ENCODE measurements at regions not wholly inside any gene's neighbourhood (a gene's known extent, or its start where the extent isn't known, plus 50 kb on each side); places are given as distances from the start of the nearest gene placed in this dataset.

GRCh38 chr3:107958146-107958545 is 132.7 kb downstream of the CD47 start:
- DNase-seq, result no peak
- no peaks in the 10 kb centered on the region for H3K9me3 ChIP-seq (replicated peaks)
- H3K36me3 ChIP-seq, result no peaks in the 10 kb centered on the region
- no peak overlapping the region for H3K4me3 ChIP-seq
- H3K4me1 ChIP-seq, result no peaks in the 10 kb centered on the region
- no peaks in the 10 kb centered on the region for H3K27me3 ChIP-seq
- no peak overlapping the region for H3K27ac ChIP-seq

GRCh38 chr3:107956991-107957900 is 133.6 kb downstream of the CD47 start:
- H3K27me3 ChIP-seq, result no peaks in the 10 kb centered on the region
- no peak for DNase-seq
- no peak overlapping the region for H3K27ac ChIP-seq
- H3K36me3 ChIP-seq, result no peaks in the 10 kb centered on the region
- H3K9me3 ChIP-seq (replicated peaks), result no peaks in the 10 kb centered on the region
- H3K4me1 ChIP-seq, result no peaks in the 10 kb centered on the region
- no peak overlapping the region for H3K4me3 ChIP-seq

GRCh38 chr3:107954845-107955244 is 136.0 kb downstream of the CD47 start:
- Histone ChIP-seq H3K9me3 (replicated peaks) (no peaks in the 10 kb centered on the region), H3K4me3 (no peak overlapping the region), H3K27me3 (no peaks in the 10 kb centered on the region), H3K4me1 (no peaks in the 10 kb centered on the region), H3K36me3 (no peaks in the 10 kb centered on the region), H3K27ac (no peak overlapping the region)
- DNase-seq, result no peak

DNA sequence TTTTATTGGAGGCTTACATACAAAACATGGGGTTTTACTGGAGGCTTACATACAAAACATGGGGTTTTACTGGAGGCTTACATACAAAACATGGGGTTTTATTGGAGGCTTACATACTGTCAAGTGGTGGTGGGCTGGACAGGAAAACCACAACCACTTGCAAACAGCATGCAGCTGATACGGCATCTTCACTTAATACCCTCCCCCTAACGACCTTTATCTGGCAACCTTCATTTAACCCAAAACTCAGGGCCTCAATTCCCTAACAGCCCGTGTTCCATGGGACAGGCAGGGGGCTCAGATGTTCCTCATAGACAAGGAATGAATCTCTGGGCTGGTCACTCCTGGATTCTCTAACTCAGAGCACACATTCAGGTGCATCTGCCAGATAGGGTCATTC is 137.1 kb downstream of the CD47 start:
- no peaks in the 10 kb centered on the region for H3K27me3 ChIP-seq
- no peak overlapping the region for H3K4me3 ChIP-seq
- H3K27ac ChIP-seq, result no peak overlapping the region
- no peaks in the 10 kb centered on the region for H3K4me1 ChIP-seq
- no peak for DNase-seq
- H3K9me3 ChIP-seq (replicated peaks), result no peaks in the 10 kb centered on the region
- H3K36me3 ChIP-seq, result no peaks in the 10 kb centered on the region

- H3K9me3 ChIP-seq (replicated peaks), result no peaks in the 10 kb centered on the region
- H3K36me3 ChIP-seq, result no peaks in the 10 kb centered on the region
- H3K4me3 ChIP-seq, result no peak overlapping the region
- H3K4me1 ChIP-seq, result no peaks in the 10 kb centered on the region
- no peak for DNase-seq
- H3K27me3 ChIP-seq, result no peaks in the 10 kb centered on the region
- H3K27ac ChIP-seq, result no peak overlapping the region
These were observed 139.7 kb downstream of the CD47 start for GRCh38 chr3:107951126-107951525.

- H3K9me3 ChIP-seq (replicated peaks), result no peaks in the 10 kb centered on the region
- no peaks in the 10 kb centered on the region for H3K36me3 ChIP-seq
- no peak overlapping the region for H3K27ac ChIP-seq
- DNase-seq, result no peak
- H3K4me1 ChIP-seq, result no peaks in the 10 kb centered on the region
- no peaks in the 10 kb centered on the region for H3K27me3 ChIP-seq
- no peak overlapping the region for H3K4me3 ChIP-seq
These were observed 140.4 kb downstream of the CD47 start for GRCh38 chr3:107950417-107950816.

- no peaks in the 10 kb centered on the region for H3K9me3 ChIP-seq (replicated peaks)
- no peak for DNase-seq
- no peak overlapping the region for H3K4me3 ChIP-seq
- H3K4me1 ChIP-seq, result no peaks in the 10 kb centered on the region
- H3K27ac ChIP-seq, result no peak overlapping the region
- no peaks in the 10 kb centered on the region for H3K36me3 ChIP-seq
- H3K27me3 ChIP-seq, result no peaks in the 10 kb centered on the region
These were observed 141.3 kb downstream of the CD47 start for GRCh38 chr3:107949394-107949970.

DNA sequence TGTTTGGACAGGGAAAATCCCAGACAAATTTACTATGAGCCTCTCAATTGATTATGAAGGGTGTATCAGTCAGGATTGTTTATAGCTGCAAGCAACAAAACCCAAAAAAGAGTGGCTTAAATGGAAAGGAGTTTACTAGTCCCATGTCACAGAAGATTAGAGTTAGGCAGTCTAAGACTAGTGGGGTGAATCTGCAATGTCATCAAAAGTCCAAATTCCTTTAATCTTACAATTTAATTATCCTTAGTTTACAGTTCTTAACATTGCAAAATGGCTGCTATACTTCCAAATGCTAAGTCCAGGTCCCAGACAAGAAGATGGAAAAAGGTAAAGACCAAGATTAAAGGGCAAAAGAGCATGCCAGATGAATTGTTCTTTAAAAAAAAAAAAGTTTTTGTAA is 143.6 kb downstream of the CD47 start:
- H3K36me3 ChIP-seq, result no peaks in the 10 kb centered on the region
- H3K27me3 ChIP-seq, result no peaks in the 10 kb centered on the region
- H3K4me1 ChIP-seq, result no peaks in the 10 kb centered on the region
- no peaks in the 10 kb centered on the region for H3K9me3 ChIP-seq (replicated peaks)
- H3K27ac ChIP-seq, result no peak overlapping the region
- no peak for DNase-seq
- no peak overlapping the region for H3K4me3 ChIP-seq

- Histone ChIP-seq H3K27ac (no peak overlapping the region), H3K9me3 (replicated peaks) (no peaks in the 10 kb centered on the region), H3K27me3 (no peaks in the 10 kb centered on the region), H3K4me3 (no peak overlapping the region), H3K36me3 (no peaks in the 10 kb centered on the region), H3K4me1 (no peaks in the 10 kb centered on the region)
- no peak for DNase-seq
These were observed 144.1 kb downstream of the CD47 start for GRCh38 chr3:107946700-107947099.

DNA sequence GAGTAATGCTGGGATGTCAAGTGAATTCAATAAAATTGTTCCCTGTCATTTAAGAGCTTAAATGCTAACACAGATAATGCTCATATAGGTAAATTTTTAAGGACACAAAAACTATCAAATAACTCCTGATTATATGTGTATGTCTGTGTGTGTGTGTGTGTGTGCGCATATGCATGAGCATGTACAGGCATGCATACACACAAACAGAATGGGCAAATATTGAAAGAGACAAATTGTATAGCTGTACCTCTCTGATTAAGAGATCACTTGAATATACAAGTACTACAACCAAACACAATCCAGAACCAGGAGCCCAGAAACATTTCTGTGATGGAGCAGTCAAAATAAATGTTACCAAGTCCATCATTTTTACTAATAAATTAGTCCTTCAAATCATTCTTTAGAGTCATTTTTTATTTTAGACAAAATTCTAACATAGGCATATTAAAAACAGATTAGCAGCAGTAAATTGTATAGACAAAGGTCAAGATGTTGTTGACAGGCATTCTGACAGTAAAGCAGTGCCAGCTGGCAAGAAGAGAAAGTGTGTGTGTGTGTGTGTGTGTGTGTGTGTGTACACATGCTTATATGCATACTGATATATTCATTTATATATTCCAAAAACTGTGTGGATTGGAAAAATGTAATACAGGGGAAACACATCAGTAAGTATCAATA is 145.3 kb downstream of the CD47 start:
- Histone ChIP-seq H3K27me3 (no peaks in the 10 kb centered on the region), H3K36me3 (no peaks in the 10 kb centered on the region), H3K4me1 (no peaks in the 10 kb centered on the region), H3K4me3 (no peak overlapping the region), H3K9me3 (replicated peaks) (no peaks in the 10 kb centered on the region), H3K27ac (no peak overlapping the region)
- DNase-seq, result no peak

GRCh38 chr3:107943786-107944523 is 146.9 kb downstream of the CD47 start:
- Histone ChIP-seq H3K9me3 (replicated peaks) (no peaks in the 10 kb centered on the region), H3K36me3 (no peaks in the 10 kb centered on the region), H3K4me3 (no peak overlapping the region), H3K27ac (no peak overlapping the region), H3K27me3 (no peaks in the 10 kb centered on the region), H3K4me1 (no peaks in the 10 kb centered on the region)
- DNase-seq, result no peak

- Histone ChIP-seq H3K27me3 (no peaks in the 10 kb centered on the region), H3K9me3 (replicated peaks) (no peaks in the 10 kb centered on the region), H3K27ac (no peak overlapping the region), H3K4me1 (no peaks in the 10 kb centered on the region), H3K4me3 (no peak overlapping the region), H3K36me3 (no peaks in the 10 kb centered on the region)
- no peak for DNase-seq
These were observed 147.7 kb downstream of the CD47 start for GRCh38 chr3:107942951-107943749.

DNA sequence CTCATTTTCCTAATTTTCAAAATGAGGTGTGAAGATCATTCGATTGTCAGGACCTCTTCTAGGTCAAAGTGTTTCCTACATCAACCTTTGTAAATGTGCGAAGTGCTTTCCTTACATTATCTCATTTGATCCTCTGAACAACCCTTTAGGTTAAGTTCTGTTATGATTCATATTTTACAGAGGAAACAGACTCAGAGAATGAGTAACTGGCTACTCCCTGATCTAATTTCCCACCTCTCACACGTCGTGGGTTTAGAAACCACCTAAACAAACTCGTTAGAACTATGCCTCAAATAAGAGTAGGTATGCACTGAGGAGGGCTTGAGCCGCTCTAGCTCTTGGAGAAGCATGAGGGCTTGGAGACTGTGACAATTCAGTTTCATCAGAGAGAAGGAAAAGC is 148.6 kb downstream of the CD47 start:
- no peaks in the 10 kb centered on the region for H3K27me3 ChIP-seq
- no peaks in the 10 kb centered on the region for H3K4me1 ChIP-seq
- DNase-seq, result no peak

DNA sequence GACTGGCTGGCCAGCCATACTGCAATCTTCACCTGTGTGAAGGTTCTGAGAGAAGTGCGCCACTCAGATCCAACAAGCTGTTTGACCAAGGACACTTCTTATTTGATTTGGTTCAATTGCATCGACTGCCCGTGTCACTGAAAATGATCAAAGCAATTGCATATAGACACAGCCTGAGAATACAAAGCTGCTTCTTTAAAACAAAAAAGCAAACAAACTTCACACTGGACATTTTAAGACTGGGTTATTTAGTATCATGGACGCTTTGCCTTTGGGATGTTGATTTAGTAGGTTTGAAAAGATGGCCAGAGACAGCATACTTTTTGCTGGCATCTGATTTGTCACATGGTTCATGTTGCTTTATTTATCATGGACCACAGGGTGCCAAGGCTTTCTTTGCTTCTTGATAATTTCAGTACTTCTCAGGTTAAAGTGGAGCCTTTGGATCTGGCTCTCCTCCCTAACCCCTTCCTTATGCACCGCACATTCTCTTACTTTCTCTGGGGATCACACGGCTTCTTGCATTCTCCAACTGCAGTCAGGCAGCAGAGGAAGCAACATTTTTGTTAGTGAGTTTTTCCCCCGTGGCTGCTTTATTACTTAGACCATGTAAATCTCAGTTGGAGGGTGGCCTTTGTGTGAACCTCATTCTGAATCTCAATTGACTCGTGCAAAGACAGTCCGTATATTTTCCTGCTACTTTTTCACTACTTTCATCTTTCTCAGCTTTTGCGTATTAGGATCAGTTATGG is 151.0 kb downstream of the CD47 start:
- no peaks in the 10 kb centered on the region for H3K4me1 ChIP-seq
- H3K27ac ChIP-seq, result no peak overlapping the region
- H3K27me3 ChIP-seq, result no peaks in the 10 kb centered on the region
- H3K4me3 ChIP-seq, result no peak overlapping the region
- no peaks in the 10 kb centered on the region for H3K36me3 ChIP-seq
- H3K9me3 ChIP-seq (replicated peaks), result no peaks in the 10 kb centered on the region
- DNase-seq, result no peak

More for the DNA sequence above, 148.6 kb downstream of the CD47 start:
- no peak overlapping the region for H3K4me3 ChIP-seq
- H3K36me3 ChIP-seq, result no peaks in the 10 kb centered on the region
- H3K27ac ChIP-seq, result no peak overlapping the region
- H3K9me3 ChIP-seq (replicated peaks), result no peaks in the 10 kb centered on the region
